Upper lobe of left lung (tissue), 4 donors: ENCODE measurements at regions not wholly inside any gene's neighbourhood (a gene's known extent, or its start where the extent isn't known, plus 50 kb on each side); places are given as distances from the start of the nearest gene placed in this dataset.

Source experiments
- CTCF ChIP-seq, 6 experiments: fragments of 450-650 bp in 4 of 6; fragments of 200-600 bp in 2 of 6; sonication (generic) in 2 of 6; IDR thresholded peaks; one replicate each; pipeline ENCODE4 v1.5.1; 2016 to 2019; ENCODE audit warnings: antibody characterized with exemption in 6 of 6
- POLR2AphosphoS5 ChIP-seq, 2 donors: sonication (generic); formaldehyde crosslinking; IDR thresholded peaks; one replicate each; pipeline ENCODE4 v1.5.1; 2017; ENCODE audit warnings: antibody characterized with exemption in 2 of 2

GRCh38 chr14:86613126-86613525, 1083.2 kb downstream of the FLRT2 start:
- TF ChIP-seq POLR2AphosphoS5 (IDR thresholded peaks at IDR 0.05) (no peak), CTCF (IDR thresholded peaks at IDR 0.05) (no peak)
